ENCODE measurements at regions not wholly inside any gene's neighbourhood (a gene's known extent, or its start where the extent isn't known, plus 50 kb on each side); places are given as distances from the start of the nearest gene placed in this dataset.

DNA sequence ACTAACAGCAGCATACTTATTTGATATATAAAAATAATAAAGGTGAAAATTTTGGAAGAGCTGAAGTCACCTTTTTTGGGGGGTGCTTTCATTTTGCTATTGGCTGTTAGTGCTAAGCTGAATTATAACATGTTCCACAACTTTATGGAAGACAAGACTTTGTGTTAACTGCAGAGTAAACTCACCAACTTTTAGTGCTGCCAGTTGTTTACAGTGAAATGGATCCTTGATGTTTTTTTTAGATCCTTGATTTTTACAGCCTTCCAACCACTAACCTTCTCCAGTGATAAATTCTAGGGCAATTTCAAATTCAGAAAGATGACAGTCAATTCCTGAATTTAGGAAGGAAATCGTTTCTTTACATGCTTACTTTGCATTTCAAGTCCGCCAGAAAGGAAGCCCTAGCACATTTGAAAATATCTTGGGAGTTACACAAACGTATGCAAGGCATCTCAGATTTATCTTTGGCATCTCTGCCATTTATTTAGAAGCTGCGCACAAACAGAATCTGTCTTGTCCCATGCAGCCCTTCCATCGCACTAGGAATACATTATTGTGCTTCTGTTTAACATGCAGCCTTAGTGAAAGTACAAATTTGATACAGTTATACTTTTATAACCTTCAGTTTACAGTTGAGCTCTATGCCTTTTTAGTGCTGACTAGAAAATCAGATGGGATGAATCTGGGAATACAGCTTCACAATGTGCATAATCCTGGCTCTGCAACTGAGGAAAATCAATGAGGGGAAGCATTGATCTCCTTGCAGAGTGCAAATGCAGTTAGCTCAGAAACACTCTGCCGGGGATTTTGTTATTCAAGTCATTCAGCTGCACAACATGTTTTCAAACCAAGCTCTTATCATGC lies 142.4 kb upstream of the ZNF608 start:
- no peak for TF ChIP-seq POLR2A (IDR thresholded peaks at IDR 0.05)
- TF ChIP-seq, protein P1, sequence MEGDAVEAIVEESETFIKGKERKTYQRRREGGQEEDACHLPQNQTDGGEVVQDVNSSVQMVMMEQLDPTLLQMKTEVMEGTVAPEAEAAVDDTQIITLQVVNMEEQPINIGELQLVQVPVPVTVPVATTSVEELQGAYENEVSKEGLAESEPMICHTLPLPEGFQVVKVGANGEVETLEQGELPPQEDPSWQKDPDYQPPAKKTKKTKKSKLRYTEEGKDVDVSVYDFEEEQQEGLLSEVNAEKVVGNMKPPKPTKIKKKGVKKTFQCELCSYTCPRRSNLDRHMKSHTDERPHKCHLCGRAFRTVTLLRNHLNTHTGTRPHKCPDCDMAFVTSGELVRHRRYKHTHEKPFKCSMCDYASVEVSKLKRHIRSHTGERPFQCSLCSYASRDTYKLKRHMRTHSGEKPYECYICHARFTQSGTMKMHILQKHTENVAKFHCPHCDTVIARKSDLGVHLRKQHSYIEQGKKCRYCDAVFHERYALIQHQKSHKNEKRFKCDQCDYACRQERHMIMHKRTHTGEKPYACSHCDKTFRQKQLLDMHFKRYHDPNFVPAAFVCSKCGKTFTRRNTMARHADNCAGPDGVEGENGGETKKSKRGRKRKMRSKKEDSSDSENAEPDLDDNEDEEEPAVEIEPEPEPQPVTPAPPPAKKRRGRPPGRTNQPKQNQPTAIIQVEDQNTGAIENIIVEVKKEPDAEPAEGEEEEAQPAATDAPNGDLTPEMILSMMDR (IDR thresholded peaks at IDR 0.05): no peak
